Panc1 (cell line): ENCODE measurements at regions not wholly inside any gene's neighbourhood (a gene's known extent, or its start where the extent isn't known, plus 50 kb on each side); places are given as distances from the start of the nearest gene placed in this dataset.

Experiments
- ATAC-seq: fragments of 200-7000 bp; cut with Tn5 transposase; 2 replicates; pipeline ENCODE4 v1.9.1; 2020; ENCODE audit warnings: mild to moderate bottlenecking, moderate library complexity
- BruUV-seq: library from RNA; stranded (reverse); fragments of 400-500 nt; replicated peaks from 2 replicates; lab custom pipeline; 2021; lab: Mats Ljungman, UMichigan
- CTCF ChIA-PET: fragments of 300-600 bp; sonication (Branson Sonifier 250); formaldehyde crosslinking; loops from one replicate; lab custom pipeline; 2022; ENCODE audit warnings: antibody characterized with exemption; lab: Charles Lee
- POLR2A ChIA-PET: fragments of 300-600 bp; sonication (Branson Sonifier 250); formaldehyde crosslinking; loops from one replicate; lab custom pipeline; 2022; ENCODE audit warnings: antibody characterized with exemption; lab: Charles Lee
- DNase-seq: peaks from one replicate; pipeline ENCODE4 v3.0.0-alpha.2; 2010; ENCODE audit warnings: low read depth, low spot score
- H3K27ac ChIP-seq: 2 replicates; pipeline ENCODE4 v1.5.1; 2011; ENCODE audit warnings: mild to moderate bottlenecking, low read length, inconsistent platforms
- H3K27me3 ChIP-seq: fragments of 200-500 bp; sonication (Bioruptor generic); 2 replicates; pipeline ENCODE4 v1.6.0; 2014; ENCODE audit warnings: low read length, inconsistent platforms; ENCODE audit not compliant: control insufficient read depth, insufficient read depth
- H3K36me3 ChIP-seq: fragments of 200-500 bp; sonication (Bioruptor generic); 2 replicates; pipeline ENCODE4 v1.5.1; 2014; ENCODE audit warnings: inconsistent platforms, mild to moderate bottlenecking, low read length, moderate library complexity; ENCODE audit not compliant: control insufficient read depth, insufficient read depth
- H3K4me1 ChIP-seq: 2 replicates; pipeline ENCODE4 v1.5.1; 2011; ENCODE audit warnings: inconsistent platforms, mild to moderate bottlenecking, low read length, moderate library complexity; ENCODE audit not compliant: control insufficient read depth, insufficient read depth
- H3K4me3 ChIP-seq, 2 experiments: 2 replicates each; pipeline ENCODE4 v1.5.1; 2011 to 2012; ENCODE audit warnings: low read depth in 2 of 2, low read length in 2 of 2, mild to moderate bottlenecking in 2 of 2, inconsistent platforms in 1 of 2, moderate library complexity in 1 of 2
- H3K9me3 ChIP-seq: fragments of 200-500 bp; sonication (Bioruptor generic); 2 replicates; pipeline ENCODE4 v1.5.1; 2014; ENCODE audit warnings: low read depth, mild to moderate bottlenecking, inconsistent platforms, low read length, moderate library complexity; ENCODE audit not compliant: control insufficient read depth, insufficient read depth
- POLR2AphosphoS5 ChIP-seq: IDR thresholded peaks from 2 replicates; pipeline ENCODE4 v1.6.1; 2012; ENCODE audit warnings: mild to moderate bottlenecking, low read depth, low read length, moderate library complexity
- SIN3A ChIP-seq: IDR thresholded peaks from 2 replicates; pipeline ENCODE4 v1.6.1; 2012; ENCODE audit warnings: low read depth, mild to moderate bottlenecking, low read length, moderate library complexity, borderline replicate concordance; ENCODE audit not compliant: insufficient read depth
- TCF7L2 ChIP-seq: IDR thresholded peaks from 2 replicates; pipeline ENCODE4 v1.6.1; 2011; ENCODE audit warnings: mild to moderate bottlenecking, low read depth, low read length, inconsistent platforms
- in situ Hi-C: cut with HindIII; loops from 2 replicates; pipeline ENCODE4 v1.10.0; 2016; ENCODE audit warnings: low sequenced_read_pairs, low pct_unique_long_range_greater_than_20kb
- intact Hi-C: fragments of 100-400 bp; cut with micrococcal nuclease; formaldehyde crosslinking; loops from one replicate; pipeline ENCODE4 v1.10.0; 2022; ENCODE audit not compliant: unreplicated experiment
- TF ChIP-seq, protein P1 (sequence below): fragments of 450-650 bp; IDR thresholded peaks from 2 replicates; pipeline ENCODE4 v1.5.1; 2017; ENCODE audit warnings: mild to moderate bottlenecking
- TF ChIP-seq, protein P2 (sequence below), 2 experiments: IDR thresholded peaks; 2 replicates each; pipeline ENCODE4 v1.6.1; 2011 to 2012; ENCODE audit warnings: low read depth in 2 of 2, control low read depth in 1 of 2, low read length in 1 of 2, mild to moderate bottlenecking in 1 of 2, moderate library complexity in 1 of 2; ENCODE audit not compliant: insufficient read depth in 1 of 2

DNA sequence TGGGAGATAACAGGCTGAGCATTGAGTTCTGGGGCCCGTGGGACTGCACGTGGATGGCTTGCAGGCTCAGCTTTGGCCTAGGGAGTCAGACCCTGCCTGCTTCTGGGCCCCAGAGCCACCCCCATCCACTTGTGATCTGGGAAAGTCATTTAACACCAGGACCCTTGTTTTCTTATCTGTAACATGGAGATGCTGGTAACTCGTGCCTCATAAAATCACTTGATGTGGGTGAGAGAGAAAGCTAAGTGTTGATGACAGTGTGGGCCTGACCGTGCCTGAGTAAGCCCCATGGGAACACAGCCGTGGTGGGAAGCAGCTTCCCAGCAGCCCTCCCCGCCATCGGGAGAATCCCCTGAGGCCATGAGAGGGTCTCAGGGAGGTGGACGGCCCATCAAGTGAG is 378.1 kb downstream of the GABRB3 start:
- in situ Hi-C loops, result no loop called here
- BruUV-seq, result no TSS peak
- no peaks in the 10 kb centered on the region for H3K4me1 ChIP-seq
- intact Hi-C loops, result no loop called here
- H3K36me3 ChIP-seq, result no peaks in the 10 kb centered on the region
- DNase-seq, result no peak
- TF ChIP-seq, protein P1, sequence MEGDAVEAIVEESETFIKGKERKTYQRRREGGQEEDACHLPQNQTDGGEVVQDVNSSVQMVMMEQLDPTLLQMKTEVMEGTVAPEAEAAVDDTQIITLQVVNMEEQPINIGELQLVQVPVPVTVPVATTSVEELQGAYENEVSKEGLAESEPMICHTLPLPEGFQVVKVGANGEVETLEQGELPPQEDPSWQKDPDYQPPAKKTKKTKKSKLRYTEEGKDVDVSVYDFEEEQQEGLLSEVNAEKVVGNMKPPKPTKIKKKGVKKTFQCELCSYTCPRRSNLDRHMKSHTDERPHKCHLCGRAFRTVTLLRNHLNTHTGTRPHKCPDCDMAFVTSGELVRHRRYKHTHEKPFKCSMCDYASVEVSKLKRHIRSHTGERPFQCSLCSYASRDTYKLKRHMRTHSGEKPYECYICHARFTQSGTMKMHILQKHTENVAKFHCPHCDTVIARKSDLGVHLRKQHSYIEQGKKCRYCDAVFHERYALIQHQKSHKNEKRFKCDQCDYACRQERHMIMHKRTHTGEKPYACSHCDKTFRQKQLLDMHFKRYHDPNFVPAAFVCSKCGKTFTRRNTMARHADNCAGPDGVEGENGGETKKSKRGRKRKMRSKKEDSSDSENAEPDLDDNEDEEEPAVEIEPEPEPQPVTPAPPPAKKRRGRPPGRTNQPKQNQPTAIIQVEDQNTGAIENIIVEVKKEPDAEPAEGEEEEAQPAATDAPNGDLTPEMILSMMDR, result no peak
- no peak for TF ChIP-seq SIN3A
- no peak overlapping the region for H3K27ac ChIP-seq
- H3K9me3 ChIP-seq, result no peaks in the 10 kb centered on the region
- no peak for ATAC-seq
- H3K27me3 ChIP-seq, result no peaks in the 10 kb centered on the region
- POLR2A ChIA-PET, result no interaction called here
- CTCF ChIA-PET, result no interaction called here
- H3K4me3 ChIP-seq, result no peak overlapping the region

DNA sequence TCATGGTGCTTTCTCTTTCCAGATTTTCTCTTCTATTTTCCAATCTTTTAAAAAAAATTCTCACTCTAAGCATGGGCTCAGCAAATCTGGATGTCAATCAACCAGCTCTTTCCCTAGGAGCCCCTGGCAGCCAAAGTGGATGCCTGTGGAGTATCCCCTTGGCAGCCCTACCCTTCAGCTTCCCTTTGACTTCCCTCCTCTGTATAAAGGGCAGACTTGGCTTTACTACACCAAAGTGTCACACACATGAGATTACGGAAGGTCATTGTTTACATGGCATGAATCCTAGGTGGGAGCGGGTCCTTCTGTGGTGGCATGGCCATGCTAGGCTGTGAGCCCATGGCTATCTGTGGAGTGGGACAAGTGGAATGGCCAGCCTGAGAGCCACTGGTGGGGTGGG is 379.9 kb downstream of the GABRB3 start:
- intact Hi-C loops, result no loop called here
- ATAC-seq (no peak), DNase-seq (no peak)
- BruUV-seq, result no TSS peak
- in situ Hi-C loops, result no loop called here
- Histone ChIP-seq H3K4me3 (no peak overlapping the region), H3K4me1 (no peaks in the 10 kb centered on the region), H3K27me3 (no peaks in the 10 kb centered on the region), H3K9me3 (no peaks in the 10 kb centered on the region), H3K27ac (no peak overlapping the region), H3K36me3 (no peaks in the 10 kb centered on the region)
- TF ChIP-seq, protein P1, result no peak
- TF ChIP-seq, protein P2, sequence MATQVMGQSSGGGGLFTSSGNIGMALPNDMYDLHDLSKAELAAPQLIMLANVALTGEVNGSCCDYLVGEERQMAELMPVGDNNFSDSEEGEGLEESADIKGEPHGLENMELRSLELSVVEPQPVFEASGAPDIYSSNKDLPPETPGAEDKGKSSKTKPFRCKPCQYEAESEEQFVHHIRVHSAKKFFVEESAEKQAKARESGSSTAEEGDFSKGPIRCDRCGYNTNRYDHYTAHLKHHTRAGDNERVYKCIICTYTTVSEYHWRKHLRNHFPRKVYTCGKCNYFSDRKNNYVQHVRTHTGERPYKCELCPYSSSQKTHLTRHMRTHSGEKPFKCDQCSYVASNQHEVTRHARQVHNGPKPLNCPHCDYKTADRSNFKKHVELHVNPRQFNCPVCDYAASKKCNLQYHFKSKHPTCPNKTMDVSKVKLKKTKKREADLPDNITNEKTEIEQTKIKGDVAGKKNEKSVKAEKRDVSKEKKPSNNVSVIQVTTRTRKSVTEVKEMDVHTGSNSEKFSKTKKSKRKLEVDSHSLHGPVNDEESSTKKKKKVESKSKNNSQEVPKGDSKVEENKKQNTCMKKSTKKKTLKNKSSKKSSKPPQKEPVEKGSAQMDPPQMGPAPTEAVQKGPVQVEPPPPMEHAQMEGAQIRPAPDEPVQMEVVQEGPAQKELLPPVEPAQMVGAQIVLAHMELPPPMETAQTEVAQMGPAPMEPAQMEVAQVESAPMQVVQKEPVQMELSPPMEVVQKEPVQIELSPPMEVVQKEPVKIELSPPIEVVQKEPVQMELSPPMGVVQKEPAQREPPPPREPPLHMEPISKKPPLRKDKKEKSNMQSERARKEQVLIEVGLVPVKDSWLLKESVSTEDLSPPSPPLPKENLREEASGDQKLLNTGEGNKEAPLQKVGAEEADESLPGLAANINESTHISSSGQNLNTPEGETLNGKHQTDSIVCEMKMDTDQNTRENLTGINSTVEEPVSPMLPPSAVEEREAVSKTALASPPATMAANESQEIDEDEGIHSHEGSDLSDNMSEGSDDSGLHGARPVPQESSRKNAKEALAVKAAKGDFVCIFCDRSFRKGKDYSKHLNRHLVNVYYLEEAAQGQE (IDR thresholded peaks at IDR 0.05; ENCODE audit: insufficient read depth in 1 of 2, low read depth in 2 of 2, low read length in 1 of 2), result no peak
- no peak for TF ChIP-seq SIN3A
- no peak for TF ChIP-seq TCF7L2
- TF ChIP-seq POLR2AphosphoS5, result no peak
- ChIA-PET CTCF (no interaction called here), POLR2A (no interaction called here)
